ENCODE measurements at regions not wholly inside any gene's neighbourhood (a gene's known extent, or its start where the extent isn't known, plus 50 kb on each side); places are given as distances from the start of the nearest gene placed in this dataset.

- no peak overlapping the region for H3K27ac ChIP-seq
- H3K36me3 ChIP-seq: no peaks in the 10 kb centered on the region
- intact Hi-C loops (cut with DNase I; ENCODE audit: low total_unique reads): no loop called here
- no peaks in the 10 kb centered on the region for H3K27me3 ChIP-seq
- no peak overlapping the region for H3K4me3 ChIP-seq
- H3K4me1 ChIP-seq: no peaks in the 10 kb centered on the region
- no peak for DNase-seq
- H3K9me3 ChIP-seq: no peaks in the 10 kb centered on the region
- TF ChIP-seq POLR2AphosphoS5 (IDR thresholded peaks at IDR 0.05): no peak
- no peak for TF ChIP-seq POLR2A (IDR thresholded peaks at IDR 0.05)
- no peak for TF ChIP-seq EP300 (IDR thresholded peaks at IDR 0.05)
- no peak for TF ChIP-seq CTCF (IDR thresholded peaks at IDR 0.05)
- WGBS, 5 donors: 68 to 81% (median 77%) methylated on average over 4 of the region's 4 CpGs
Measured at GRCh38 chr9:79000230-79001002, 571.3 kb upstream of the TLE4 start.

- Histone ChIP-seq H3K4me1 (no peaks in the 10 kb centered on the region), H3K36me3 (no peaks in the 10 kb centered on the region), H3K4me3 (no peak overlapping the region), H3K27me3 (no peaks in the 10 kb centered on the region), H3K9me3 (no peaks in the 10 kb centered on the region), H3K27ac (no peak overlapping the region)
- intact Hi-C loops (cut with DNase I; ENCODE audit: low total_unique reads): no loop called here
- DNase-seq: no peak
- TF ChIP-seq CTCF (IDR thresholded peaks at IDR 0.05) (no peak), POLR2AphosphoS5 (IDR thresholded peaks at IDR 0.05) (no peak), EP300 (IDR thresholded peaks at IDR 0.05) (no peak), POLR2A (IDR thresholded peaks at IDR 0.05) (no peak)
- WGBS, 5 donors: 70 to 76% (median 73%) methylated on average over 2 of the region's 2 CpGs
Measured at GRCh38 chr9:79001012-79001411, 570.8 kb upstream of the TLE4 start.

- Histone ChIP-seq H3K4me1 (no peaks in the 10 kb centered on the region), H3K36me3 (no peaks in the 10 kb centered on the region), H3K4me3 (no peak overlapping the region), H3K27ac (no peak overlapping the region), H3K9me3 (no peaks in the 10 kb centered on the region), H3K27me3 (no peaks in the 10 kb centered on the region)
- 91 to 99% (median 92%) methylated on average over 2 of the region's 2 CpGs for WGBS, 5 donors
- DNase-seq: no peak
- intact Hi-C loops (cut with DNase I; ENCODE audit: low total_unique reads): no loop called here
- TF ChIP-seq POLR2A (IDR thresholded peaks at IDR 0.05) (no peak), CTCF (IDR thresholded peaks at IDR 0.05) (no peak), EP300 (IDR thresholded peaks at IDR 0.05) (no peak), POLR2AphosphoS5 (IDR thresholded peaks at IDR 0.05) (no peak)
Measured at GRCh38 chr9:79003514-79003913, 568.3 kb upstream of the TLE4 start.

GRCh38 chr9:79004032-79004431, 567.7 kb upstream of the TLE4 start:
- Histone ChIP-seq H3K4me1 (no peaks in the 10 kb centered on the region), H3K27me3 (no peaks in the 10 kb centered on the region), H3K4me3 (no peak overlapping the region), H3K9me3 (no peaks in the 10 kb centered on the region), H3K36me3 (no peaks in the 10 kb centered on the region), H3K27ac (no peak overlapping the region)
- TF ChIP-seq EP300 (IDR thresholded peaks at IDR 0.05): no peak
- TF ChIP-seq POLR2A (IDR thresholded peaks at IDR 0.05): no peak
- TF ChIP-seq CTCF (IDR thresholded peaks at IDR 0.05): no peak
- TF ChIP-seq POLR2AphosphoS5 (IDR thresholded peaks at IDR 0.05): no peak
- DNase-seq: no peak
- 91 to 96% (median 94%) methylated on average over 4 of the region's 4 CpGs for WGBS, 5 donors
- intact Hi-C loops (cut with DNase I; ENCODE audit: low total_unique reads): no loop called here

Data from stomach (tissue), 8 donors.